ENCODE measurements at regions not wholly inside any gene's neighbourhood (a gene's known extent, or its start where the extent isn't known, plus 50 kb on each side); places are given as distances from the start of the nearest gene placed in this dataset.

GRCh38 chr18:31248783-31249521 lies 69.0 kb upstream of the DSG1 start:
- no peak for DNase-seq

GRCh38 chr18:31250902-31251301 lies 67.1 kb upstream of the DSG1 start:
- DNase-seq: no peak

- DNase-seq: no peak
These were observed 65.4 kb upstream of the DSG1 start for GRCh38 chr18:31252522-31252921.

- DNase-seq: no peak
These were observed 62.0 kb upstream of the DSG1 start for GRCh38 chr18:31255953-31256352.

- no peak for DNase-seq
These were observed 59.2 kb upstream of the DSG1 start for GRCh38 chr18:31258789-31259188.

GRCh38 chr18:31261792-31262582 lies 56.0 kb upstream of the DSG1 start:
- DNase-seq: no peak

- no peak for DNase-seq
These were observed 50.0 kb upstream of the DSG1 start for GRCh38 chr18:31267823-31268481.

Data from hematopoietic multipotent progenitor cell treated with erythropoietin and hydrocortisone succinate and interleukin-3 and kit ligand, for 6 days (in vitro differentiated cells).